Activated CD4-positive, alpha-beta T cell treated with anti-CD3 and anti-CD28 coated beads, Interleukin-2, amount 10 ng/mL, durations not matched to agents 24 days and 14 days (primary cell): ENCODE measurements at regions not wholly inside any gene's neighbourhood (a gene's known extent, or its start where the extent isn't known, plus 50 kb on each side); places are given as distances from the start of the nearest gene placed in this dataset.

Experiments used
- DNase-seq: peaks from one replicate; pipeline ENCODE4 v3.0.0; 2022
- H3K27ac Mint-ChIP-seq: one replicate; pipeline ENCODE4 v1.8.0; 2022; ENCODE audit warnings: mild to moderate bottlenecking, mixed read lengths
- H3K27me3 Mint-ChIP-seq: one replicate; pipeline ENCODE4 v1.8.0; 2022; ENCODE audit warnings: mixed read lengths
- H3K36me3 Mint-ChIP-seq: one replicate; pipeline ENCODE4 v1.8.0; 2022; ENCODE audit warnings: low read depth, mild to moderate bottlenecking, mixed read lengths
- H3K4me1 Mint-ChIP-seq: one replicate; pipeline ENCODE4 v1.8.0; 2021; ENCODE audit warnings: mixed read lengths
- H3K4me3 Mint-ChIP-seq: one replicate; pipeline ENCODE4 v1.8.0; 2022; ENCODE audit warnings: mild to moderate bottlenecking, moderate library complexity, mixed read lengths
- H3K9me3 Mint-ChIP-seq: one replicate; pipeline ENCODE4 v1.8.0; 2021; ENCODE audit warnings: mixed read lengths
- intact Hi-C: fragments of 100-400 bp; cut with micrococcal nuclease; formaldehyde crosslinking; loops from one replicate; pipeline ENCODE4 v1.15.1; 2023

- no peaks in the 10 kb centered on the region for H3K4me1 Mint-ChIP-seq
- no peaks in the 10 kb centered on the region for H3K27me3 Mint-ChIP-seq
- H3K9me3 Mint-ChIP-seq = peaks cover 4% of the 10 kb centered on the region
- no peak for DNase-seq
- H3K27ac Mint-ChIP-seq = no peak overlapping the region
- no peaks in the 10 kb centered on the region for H3K36me3 Mint-ChIP-seq
- no peak overlapping the region for H3K4me3 Mint-ChIP-seq
- intact Hi-C loops = no loop called here
Observed at GRCh38 chr11:97364047-97364446, 974.2 kb downstream of the JRKL start.

- DNase-seq = no peak
- no peaks in the 10 kb centered on the region for H3K4me1 Mint-ChIP-seq
- no peak overlapping the region for H3K4me3 Mint-ChIP-seq
- no peaks in the 10 kb centered on the region for H3K27me3 Mint-ChIP-seq
- peaks cover 4% of the 10 kb centered on the region for H3K9me3 Mint-ChIP-seq
- no peaks in the 10 kb centered on the region for H3K36me3 Mint-ChIP-seq
- intact Hi-C loops = no loop called here
- H3K27ac Mint-ChIP-seq = no peak overlapping the region
Observed at GRCh38 chr11:97367406-97368083, 977.7 kb downstream of the JRKL start.

GRCh38 chr11:97389270-97389669, 999.5 kb downstream of the JRKL start:
- no peaks in the 10 kb centered on the region for H3K36me3 Mint-ChIP-seq
- no peak overlapping the region for H3K4me3 Mint-ChIP-seq
- H3K9me3 Mint-ChIP-seq = peaks cover 4% of the 10 kb centered on the region
- DNase-seq = no peak
- H3K27me3 Mint-ChIP-seq = no peaks in the 10 kb centered on the region
- intact Hi-C loops = no loop called here
- H3K27ac Mint-ChIP-seq = no peak overlapping the region
- H3K4me1 Mint-ChIP-seq = no peaks in the 10 kb centered on the region

- H3K36me3 Mint-ChIP-seq = no peaks in the 10 kb centered on the region
- H3K27ac Mint-ChIP-seq = no peak overlapping the region
- H3K27me3 Mint-ChIP-seq = no peaks in the 10 kb centered on the region
- intact Hi-C loops = no loop called here
- no peak for DNase-seq
- peaks cover 5% of the 10 kb centered on the region for H3K9me3 Mint-ChIP-seq
- H3K4me1 Mint-ChIP-seq = no peaks in the 10 kb centered on the region
- no peak overlapping the region for H3K4me3 Mint-ChIP-seq
Observed at GRCh38 chr11:97398246-97398645, 1008.4 kb downstream of the JRKL start.

- no peaks in the 10 kb centered on the region for H3K36me3 Mint-ChIP-seq
- H3K4me1 Mint-ChIP-seq = no peaks in the 10 kb centered on the region
- DNase-seq = no peak
- intact Hi-C loops = no loop called here
- H3K4me3 Mint-ChIP-seq = no peak overlapping the region
- no peak overlapping the region for H3K27ac Mint-ChIP-seq
- H3K27me3 Mint-ChIP-seq = no peaks in the 10 kb centered on the region
- peaks cover 10% of the 10 kb centered on the region for H3K9me3 Mint-ChIP-seq
Observed at GRCh38 chr11:97409141-97409540, 1019.3 kb downstream of the JRKL start.

- Mint-ChIP-seq H3K27me3 (no peaks in the 10 kb centered on the region), H3K4me1 (no peaks in the 10 kb centered on the region), H3K9me3 (peaks cover 10% of the 10 kb centered on the region), H3K4me3 (no peak overlapping the region), H3K27ac (no peak overlapping the region), H3K36me3 (no peaks in the 10 kb centered on the region)
- no peak for DNase-seq
- intact Hi-C loops = no loop called here
Observed at GRCh38 chr11:97414801-97415200, 1025.0 kb downstream of the JRKL start.

- H3K4me1 Mint-ChIP-seq = no peaks in the 10 kb centered on the region
Observed at GRCh38 chr11:97419729-97420128, 1029.9 kb downstream of the JRKL start.

GRCh38 chr11:97428247-97428790, 1038.5 kb downstream of the JRKL start:
- Mint-ChIP-seq H3K4me3 (no peak overlapping the region), H3K27me3 (no peaks in the 10 kb centered on the region), H3K9me3 (no peaks in the 10 kb centered on the region), H3K36me3 (no peaks in the 10 kb centered on the region), H3K27ac (no peak overlapping the region), H3K4me1 (no peaks in the 10 kb centered on the region)
- intact Hi-C loops = no loop called here
- DNase-seq = no peak

More at GRCh38 chr11:97419729-97420128, 1029.9 kb downstream of the JRKL start:
- no peak for DNase-seq
- no peak overlapping the region for H3K27ac Mint-ChIP-seq
- no peaks in the 10 kb centered on the region for H3K36me3 Mint-ChIP-seq
- intact Hi-C loops = no loop called here
- H3K9me3 Mint-ChIP-seq = peaks cover 3% of the 10 kb centered on the region
- no peak overlapping the region for H3K4me3 Mint-ChIP-seq
- H3K27me3 Mint-ChIP-seq = no peaks in the 10 kb centered on the region

GRCh38 chr11:97430877-97431276, 1041.1 kb downstream of the JRKL start:
- no peak overlapping the region for H3K27ac Mint-ChIP-seq
- H3K9me3 Mint-ChIP-seq = no peaks in the 10 kb centered on the region
- no peaks in the 10 kb centered on the region for H3K36me3 Mint-ChIP-seq
- no peaks in the 10 kb centered on the region for H3K27me3 Mint-ChIP-seq
- no peaks in the 10 kb centered on the region for H3K4me1 Mint-ChIP-seq
- no peak for DNase-seq
- H3K4me3 Mint-ChIP-seq = no peak overlapping the region
- intact Hi-C loops = no loop called here

GRCh38 chr11:97432926-97433325, 1043.1 kb downstream of the JRKL start:
- Mint-ChIP-seq H3K9me3 (no peaks in the 10 kb centered on the region), H3K36me3 (no peaks in the 10 kb centered on the region), H3K27me3 (no peaks in the 10 kb centered on the region), H3K4me3 (no peak overlapping the region), H3K27ac (no peak overlapping the region), H3K4me1 (no peaks in the 10 kb centered on the region)
- no peak for DNase-seq
- intact Hi-C loops = no loop called here

- no peaks in the 10 kb centered on the region for H3K27me3 Mint-ChIP-seq
- intact Hi-C loops = no loop called here
- peaks cover 3% of the 10 kb centered on the region for H3K9me3 Mint-ChIP-seq
- H3K27ac Mint-ChIP-seq = no peak overlapping the region
- H3K4me1 Mint-ChIP-seq = no peaks in the 10 kb centered on the region
- no peak overlapping the region for H3K4me3 Mint-ChIP-seq
- DNase-seq = no peak
- H3K36me3 Mint-ChIP-seq = no peaks in the 10 kb centered on the region
Observed at GRCh38 chr11:97445561-97445960, 1055.7 kb downstream of the JRKL start.

GRCh38 chr11:97451441-97451840, 1061.6 kb downstream of the JRKL start:
- intact Hi-C loops = no loop called here
- no peaks in the 10 kb centered on the region for H3K4me1 Mint-ChIP-seq
- no peaks in the 10 kb centered on the region for H3K36me3 Mint-ChIP-seq
- H3K4me3 Mint-ChIP-seq = no peak overlapping the region
- no peak overlapping the region for H3K27ac Mint-ChIP-seq
- no peak for DNase-seq
- H3K9me3 Mint-ChIP-seq = no peaks in the 10 kb centered on the region
- H3K27me3 Mint-ChIP-seq = no peaks in the 10 kb centered on the region

GRCh38 chr11:97454988-97455387, 1065.2 kb downstream of the JRKL start:
- H3K9me3 Mint-ChIP-seq = no peaks in the 10 kb centered on the region
- no peak overlapping the region for H3K27ac Mint-ChIP-seq
- no peaks in the 10 kb centered on the region for H3K36me3 Mint-ChIP-seq
- H3K4me1 Mint-ChIP-seq = no peaks in the 10 kb centered on the region
- DNase-seq = no peak
- intact Hi-C loops = no loop called here
- H3K27me3 Mint-ChIP-seq = no peaks in the 10 kb centered on the region
- no peak overlapping the region for H3K4me3 Mint-ChIP-seq

GRCh38 chr11:97460091-97460490, 1070.3 kb downstream of the JRKL start:
- no peaks in the 10 kb centered on the region for H3K4me1 Mint-ChIP-seq
- intact Hi-C loops = no loop called here
- H3K9me3 Mint-ChIP-seq = peaks cover 11% of the 10 kb centered on the region
- no peak overlapping the region for H3K4me3 Mint-ChIP-seq
- no peak for DNase-seq
- H3K27ac Mint-ChIP-seq = no peak overlapping the region
- H3K36me3 Mint-ChIP-seq = no peaks in the 10 kb centered on the region
- H3K27me3 Mint-ChIP-seq = no peaks in the 10 kb centered on the region
